ENCODE measurements at regions not wholly inside any gene's neighbourhood (a gene's known extent, or its start where the extent isn't known, plus 50 kb on each side); places are given as distances from the start of the nearest gene placed in this dataset.

DNA sequence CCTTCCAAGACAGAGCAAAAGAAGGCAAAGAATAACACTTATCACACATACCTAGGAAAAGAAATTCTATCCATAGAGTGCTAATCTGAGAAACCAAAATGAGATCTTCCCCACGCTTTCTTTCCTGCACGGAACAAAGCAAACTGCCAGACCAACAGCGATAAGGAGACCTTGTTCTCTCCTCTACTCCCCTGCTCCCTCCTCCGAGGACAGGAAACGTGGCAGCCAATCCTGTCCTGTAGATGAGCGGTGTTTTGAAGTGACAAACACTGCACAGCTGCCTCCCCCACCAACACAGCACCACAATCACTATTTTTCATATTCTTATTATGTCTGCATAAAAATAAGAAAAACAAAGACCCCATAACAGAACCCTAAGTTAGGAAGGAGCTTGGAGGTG, 113.9 kb upstream of the IRS2 start:
- TF ChIP-seq, protein P1, sequence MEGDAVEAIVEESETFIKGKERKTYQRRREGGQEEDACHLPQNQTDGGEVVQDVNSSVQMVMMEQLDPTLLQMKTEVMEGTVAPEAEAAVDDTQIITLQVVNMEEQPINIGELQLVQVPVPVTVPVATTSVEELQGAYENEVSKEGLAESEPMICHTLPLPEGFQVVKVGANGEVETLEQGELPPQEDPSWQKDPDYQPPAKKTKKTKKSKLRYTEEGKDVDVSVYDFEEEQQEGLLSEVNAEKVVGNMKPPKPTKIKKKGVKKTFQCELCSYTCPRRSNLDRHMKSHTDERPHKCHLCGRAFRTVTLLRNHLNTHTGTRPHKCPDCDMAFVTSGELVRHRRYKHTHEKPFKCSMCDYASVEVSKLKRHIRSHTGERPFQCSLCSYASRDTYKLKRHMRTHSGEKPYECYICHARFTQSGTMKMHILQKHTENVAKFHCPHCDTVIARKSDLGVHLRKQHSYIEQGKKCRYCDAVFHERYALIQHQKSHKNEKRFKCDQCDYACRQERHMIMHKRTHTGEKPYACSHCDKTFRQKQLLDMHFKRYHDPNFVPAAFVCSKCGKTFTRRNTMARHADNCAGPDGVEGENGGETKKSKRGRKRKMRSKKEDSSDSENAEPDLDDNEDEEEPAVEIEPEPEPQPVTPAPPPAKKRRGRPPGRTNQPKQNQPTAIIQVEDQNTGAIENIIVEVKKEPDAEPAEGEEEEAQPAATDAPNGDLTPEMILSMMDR (conservative IDR thresholded peaks at IDR 0.05; ENCODE audit: low read length) = no peak
- TF ChIP-seq EZH2phosphoT487 (IDR thresholded peaks at IDR 0.05; ENCODE audit: borderline replicate concordance, low read depth, low read length) = no peak
